KG1 (cell line): ENCODE measurements at regions not wholly inside any gene's neighbourhood (a gene's known extent, or its start where the extent isn't known, plus 50 kb on each side); places are given as distances from the start of the nearest gene placed in this dataset.

Experiments used
- DNase-seq: peaks from one replicate; lab custom pipeline; 2025; lab: John Stamatoyannopoulos, UW

- no peak for DNase-seq
Measured at GRCh38 chr15:37789881-37790280, 144.6 kb upstream of the TMCO5A start.

- no peak for DNase-seq
Measured at GRCh38 chr15:37791693-37792092, 142.7 kb upstream of the TMCO5A start.

GRCh38 chr15:37792351-37792750 lies 142.1 kb upstream of the TMCO5A start:
- no peak for DNase-seq

- DNase-seq, result no peak
Measured at GRCh38 chr15:37793851-37794250, 140.6 kb upstream of the TMCO5A start.

GRCh38 chr15:37794947-37795346 lies 139.5 kb upstream of the TMCO5A start:
- no peak for DNase-seq

GRCh38 chr15:37801529-37801928 lies 132.9 kb upstream of the TMCO5A start:
- no peak for DNase-seq

- no peak for DNase-seq
Measured at GRCh38 chr15:37806808-37807207, 127.6 kb upstream of the TMCO5A start.

GRCh38 chr15:37810381-37810780 lies 124.1 kb upstream of the TMCO5A start:
- DNase-seq, result no peak

GRCh38 chr15:37813306-37813705 lies 121.1 kb upstream of the TMCO5A start:
- no peak for DNase-seq

- no peak for DNase-seq
Measured at GRCh38 chr15:37814847-37815515, 119.5 kb upstream of the TMCO5A start.

- no peak for DNase-seq
Measured at GRCh38 chr15:37818152-37818677, 116.2 kb upstream of the TMCO5A start.

GRCh38 chr15:37819191-37819590 lies 115.2 kb upstream of the TMCO5A start:
- no peak for DNase-seq

GRCh38 chr15:37820380-37821128 lies 113.9 kb upstream of the TMCO5A start:
- DNase-seq, result no peak

GRCh38 chr15:37823601-37824275 lies 110.7 kb upstream of the TMCO5A start:
- no peak for DNase-seq

- peak; percentile 27 for DNase-seq
Measured at GRCh38 chr15:37824717-37825382, 109.6 kb upstream of the TMCO5A start.

- no peak for DNase-seq
Measured at GRCh38 chr15:37837276-37837675, 97.2 kb upstream of the TMCO5A start.

- DNase-seq, result no peak
Measured at GRCh38 chr15:37847776-37848175, 86.7 kb upstream of the TMCO5A start.

- DNase-seq, result no peak
Measured at GRCh38 chr15:37856109-37856508, 78.3 kb upstream of the TMCO5A start.

- no peak for DNase-seq
Measured at GRCh38 chr15:37860896-37861295, 73.5 kb upstream of the TMCO5A start.

- no peak for DNase-seq
Measured at GRCh38 chr15:37865687-37866086, 68.8 kb upstream of the TMCO5A start.

GRCh38 chr15:37870711-37871110 lies 63.7 kb upstream of the TMCO5A start:
- no peak for DNase-seq

GRCh38 chr15:37872661-37873060 lies 61.8 kb upstream of the TMCO5A start:
- no peak for DNase-seq
